HG03432 (cell line): ENCODE measurements at regions not wholly inside any gene's neighbourhood (a gene's known extent, or its start where the extent isn't known, plus 50 kb on each side); places are given as distances from the start of the nearest gene placed in this dataset.

Source experiments
- ATAC-seq: cut with Tn5 transposase; IDR thresholded peaks from one replicate; pipeline ENCODE4 v1.9.1; 2021; ENCODE audit warnings: mild to moderate bottlenecking, moderate library complexity; ENCODE audit not compliant: unreplicated experiment

DNA sequence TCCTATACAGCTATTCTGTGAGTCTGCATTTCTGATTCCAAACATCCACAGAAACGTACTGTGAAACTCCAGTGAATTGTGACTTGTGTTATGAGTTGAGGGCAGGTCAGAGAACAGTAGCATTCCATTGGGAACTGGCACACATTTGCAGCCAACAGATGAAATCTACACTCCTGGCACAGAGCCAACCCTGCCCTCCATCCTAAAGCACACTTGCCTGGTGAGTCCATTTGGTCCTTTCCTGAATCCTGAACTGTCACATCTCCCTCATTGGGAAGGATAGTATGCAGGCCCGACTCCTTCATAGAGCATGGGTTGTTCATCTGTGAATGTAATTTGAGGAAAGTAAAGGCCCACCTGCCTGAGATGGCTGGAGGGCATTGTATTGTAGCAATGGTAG, 314.3 kb upstream of the RASGRP1 start:
- no peak for ATAC-seq

DNA sequence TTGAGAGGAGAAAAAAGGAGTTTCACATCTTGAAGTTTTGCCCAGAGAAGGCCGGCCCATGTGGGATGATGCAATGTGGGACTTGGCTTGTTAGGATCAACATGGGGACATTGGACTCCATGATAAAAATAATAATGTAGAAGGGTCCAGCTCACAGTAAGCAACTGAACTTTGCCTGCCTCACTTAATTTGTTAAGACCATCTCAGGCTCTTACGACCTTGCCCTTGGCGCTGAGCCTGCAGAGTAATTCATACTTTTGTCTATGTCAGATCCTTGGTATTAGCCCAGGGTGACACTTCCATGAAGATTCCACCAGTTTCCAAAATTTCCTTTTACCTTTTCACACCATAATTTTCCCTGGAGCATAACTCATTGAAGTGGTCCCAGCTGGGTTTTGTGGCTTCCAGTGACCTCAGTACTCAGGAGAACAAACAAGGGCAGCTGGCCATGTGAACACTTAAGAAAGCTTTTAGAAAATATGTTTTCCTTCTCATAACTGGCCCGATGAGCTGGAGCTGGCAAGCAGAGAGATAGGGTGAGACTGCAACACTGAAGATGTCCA, 315.4 kb upstream of the RASGRP1 start:
- ATAC-seq = no peak

DNA sequence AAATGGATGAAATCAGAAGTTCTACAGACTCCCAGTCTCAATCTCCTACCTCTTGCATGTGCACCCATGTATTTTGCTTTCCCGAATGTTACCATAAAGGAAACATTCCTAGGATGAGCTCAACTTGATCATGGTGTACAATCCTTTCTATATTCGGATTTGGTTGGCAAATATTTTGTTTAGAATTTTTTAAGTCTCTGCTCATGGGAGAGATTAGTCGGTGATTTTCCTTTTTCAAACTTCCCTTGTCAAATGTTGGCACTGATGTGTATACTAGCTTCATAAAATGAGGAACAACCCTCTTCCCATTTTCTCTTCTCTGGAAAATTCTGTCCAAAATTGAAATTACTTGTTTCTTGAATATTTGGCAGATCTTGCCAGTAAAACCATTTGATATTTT, 317.6 kb upstream of the RASGRP1 start:
- ATAC-seq = no peak

DNA sequence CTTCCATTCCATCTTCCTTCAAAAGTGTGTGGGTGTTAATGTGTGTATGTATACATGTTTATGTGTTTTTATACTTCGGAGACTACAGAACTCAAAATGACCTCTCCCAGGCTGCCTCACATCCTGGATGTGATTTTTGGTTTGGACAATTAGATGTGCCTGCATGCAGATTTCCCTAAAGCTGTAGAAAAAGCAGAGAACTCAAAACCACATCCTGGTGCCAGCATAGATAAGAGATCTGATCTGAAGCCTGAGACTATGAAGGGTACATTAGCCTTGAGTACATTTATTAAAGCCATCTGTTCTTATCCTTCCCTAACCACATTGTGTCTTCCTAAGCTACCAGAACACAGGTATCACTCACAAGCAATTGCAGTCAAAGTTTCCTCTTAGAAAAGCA, 319.4 kb upstream of the RASGRP1 start:
- ATAC-seq = no peak

DNA sequence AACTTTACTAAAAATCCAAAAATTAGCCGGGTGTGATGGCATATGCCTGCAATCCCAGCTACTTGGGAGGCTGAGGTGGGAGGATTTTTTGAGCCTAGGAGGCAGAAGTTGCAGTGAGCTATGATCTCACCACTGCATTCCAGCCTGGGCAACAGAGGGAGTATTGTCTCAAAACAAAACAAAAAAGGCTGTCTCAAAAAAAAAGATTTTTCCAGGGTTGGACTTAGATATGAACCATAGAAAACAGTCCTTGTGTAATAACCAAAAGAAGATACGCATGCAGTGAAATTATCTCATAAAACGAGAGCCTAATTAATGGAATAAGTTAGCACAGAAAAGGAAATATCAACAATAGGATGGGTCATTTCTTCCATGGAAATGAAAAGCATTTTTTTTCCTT, 320.4 kb upstream of the RASGRP1 start:
- ATAC-seq = no peak

DNA sequence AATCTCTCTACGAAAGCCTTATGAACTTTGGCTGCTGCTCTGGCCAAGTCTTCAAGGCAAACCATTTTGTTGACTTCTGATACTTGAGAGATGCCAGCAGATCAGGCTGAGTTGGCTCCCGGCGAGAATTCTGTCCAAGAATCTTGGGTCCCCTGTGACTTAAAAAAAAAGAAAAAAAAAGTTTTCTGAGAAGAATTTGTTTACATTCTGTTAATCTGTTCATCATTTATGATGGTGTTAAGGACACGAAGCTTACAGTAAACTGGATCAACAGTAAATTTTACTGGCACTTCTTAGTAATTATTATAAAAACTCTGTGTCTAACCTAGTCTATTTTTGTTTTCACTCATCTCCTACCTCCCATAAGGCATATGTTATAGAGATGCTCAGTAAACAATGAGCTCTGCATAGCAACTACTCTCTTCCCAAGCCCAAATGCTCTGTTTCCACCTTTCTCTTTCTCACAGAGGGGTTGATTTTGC, 320.9 kb upstream of the RASGRP1 start:
- ATAC-seq = no peak

- ATAC-seq = no peak
Measured at GRCh38 chr15:38886315-38887163, 321.9 kb upstream of the RASGRP1 start.

DNA sequence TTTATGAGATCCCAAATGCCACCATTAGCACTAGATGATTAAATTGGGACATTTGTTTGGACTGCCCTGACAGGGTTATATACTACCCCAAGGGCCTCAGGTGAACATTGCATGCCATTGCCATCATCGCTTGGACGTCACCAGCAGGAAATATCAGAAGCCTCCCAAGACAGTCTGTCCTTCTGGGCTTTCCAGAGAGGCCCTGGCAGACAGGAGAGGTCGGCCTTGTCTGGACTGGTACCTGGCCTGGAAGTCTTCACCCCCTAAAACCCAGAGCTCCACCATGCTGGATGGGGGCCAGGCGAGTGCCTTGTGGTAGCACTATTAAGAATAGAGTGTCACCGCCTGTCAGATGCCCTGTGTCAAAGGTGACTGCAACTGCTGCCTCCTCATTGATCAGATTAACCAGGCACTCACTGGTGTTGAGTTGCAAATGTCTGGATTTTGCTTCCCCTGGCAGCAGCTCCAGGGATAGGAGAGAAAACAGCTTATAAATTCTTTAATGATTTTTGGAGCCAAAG, 324.1 kb upstream of the RASGRP1 start:
- no peak for ATAC-seq

DNA sequence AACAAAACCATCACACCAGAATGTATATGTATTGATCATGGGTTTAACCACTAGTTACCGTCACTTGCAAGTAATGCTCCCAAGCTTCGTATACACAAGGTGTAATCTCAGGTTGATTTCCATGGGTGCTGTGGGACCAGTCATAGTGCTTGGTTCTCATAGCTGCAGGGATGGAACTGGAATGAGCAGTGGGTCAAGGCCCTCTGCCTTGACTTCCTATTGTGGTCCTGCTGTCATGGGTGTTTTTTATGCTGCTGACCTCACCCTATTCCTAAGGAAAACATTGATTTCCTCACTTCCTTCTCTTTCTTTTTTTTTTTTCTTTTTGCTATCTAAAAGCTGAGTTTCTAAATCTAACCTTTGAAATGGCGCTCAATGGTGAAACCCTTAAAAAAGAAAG, 325.6 kb upstream of the RASGRP1 start:
- ATAC-seq = no peak

- no peak for ATAC-seq
Measured at GRCh38 chr15:38893925-38894242, 329.3 kb upstream of the RASGRP1 start.

DNA sequence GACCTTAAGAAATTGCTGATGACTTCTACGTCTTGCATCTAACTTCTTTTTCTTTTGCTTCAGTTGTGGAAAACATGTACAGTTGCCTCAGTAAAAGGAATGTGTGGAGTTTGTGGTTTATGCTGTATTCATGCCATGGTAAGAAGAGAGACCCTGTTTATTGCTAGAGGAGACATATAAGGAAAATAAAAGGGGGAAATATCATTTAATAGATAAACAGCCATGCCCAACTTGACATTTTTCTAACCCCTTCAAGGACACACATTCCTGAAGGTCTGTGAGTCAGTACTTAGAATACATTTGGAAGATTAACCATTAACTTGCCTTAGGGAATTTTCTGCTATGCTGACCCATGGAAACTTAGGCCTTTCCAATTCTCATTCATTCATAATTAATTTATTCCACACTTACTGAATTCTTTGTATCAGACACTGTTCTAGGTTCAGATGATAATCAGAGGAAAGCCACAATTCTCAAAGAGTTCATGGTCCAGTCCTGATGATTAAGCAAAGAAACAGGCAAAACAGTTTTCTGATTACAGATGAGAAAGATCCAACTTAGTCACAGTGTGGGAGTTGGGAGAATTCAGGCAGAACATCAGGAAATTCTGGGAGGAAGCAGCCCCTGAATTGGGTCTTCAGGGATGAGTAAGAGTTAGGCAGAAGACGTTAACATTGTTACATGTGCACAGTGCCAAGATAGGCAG, 329.8 kb upstream of the RASGRP1 start:
- ATAC-seq = no peak

DNA sequence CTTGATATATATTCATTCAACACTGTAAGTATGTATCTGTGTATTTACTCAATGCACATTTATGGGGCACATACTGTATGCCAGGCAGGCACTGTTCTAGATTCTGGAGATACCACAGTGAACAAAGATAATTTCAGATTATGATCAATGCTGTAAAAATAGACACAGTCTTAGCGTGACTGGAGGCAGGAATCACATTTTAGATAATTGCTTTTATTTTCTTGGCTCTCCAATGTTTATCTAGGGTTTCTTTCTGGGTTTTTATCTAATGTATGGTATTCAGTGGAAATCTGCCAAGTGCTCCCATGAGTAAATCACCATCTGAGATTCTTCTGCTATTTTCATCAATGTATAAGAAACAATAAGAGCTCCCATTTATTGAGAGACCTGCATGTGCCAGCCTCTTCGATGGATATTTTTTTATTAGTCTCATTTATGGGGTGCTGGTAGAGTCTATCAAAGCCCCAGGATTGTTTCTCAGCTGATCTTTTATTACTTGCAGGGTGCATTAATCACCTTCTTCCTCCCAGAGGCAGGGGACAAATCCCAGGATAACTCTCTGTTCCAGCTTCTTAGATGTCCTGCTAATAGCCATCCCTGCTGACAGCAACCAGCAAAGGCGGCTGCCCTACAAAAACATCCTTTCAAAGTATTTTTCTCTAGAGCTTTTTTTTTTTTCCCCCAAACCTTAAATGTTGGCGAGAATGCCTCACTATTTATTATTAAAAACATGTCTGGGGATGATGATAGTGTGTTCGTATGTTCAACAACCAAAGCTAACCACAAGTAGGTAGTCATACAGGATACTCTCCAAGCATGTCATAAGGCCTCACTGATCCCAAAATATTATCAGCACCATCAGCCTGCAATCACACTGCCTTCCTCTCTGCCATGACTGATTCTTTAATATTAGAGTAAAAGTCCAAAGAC, 331.0 kb upstream of the RASGRP1 start:
- no peak for ATAC-seq

DNA sequence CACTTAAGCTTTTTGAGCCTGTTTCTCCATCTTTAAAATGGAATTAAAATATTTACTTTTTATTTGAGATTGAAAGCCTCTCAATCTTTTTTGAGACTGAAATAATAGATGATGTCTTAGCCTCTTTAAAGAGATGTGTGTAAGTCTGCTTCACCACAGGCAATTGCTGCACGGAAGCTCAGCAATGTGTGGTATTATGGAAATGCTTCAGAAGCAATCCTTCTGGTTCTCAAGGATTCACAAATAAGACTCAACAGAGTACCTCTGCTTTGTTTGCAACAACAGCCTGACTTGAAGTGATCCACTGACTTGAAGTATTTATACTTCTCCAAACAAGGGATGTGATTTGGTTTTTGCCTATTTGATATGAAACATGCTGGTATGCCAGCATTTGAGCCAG, 332.0 kb upstream of the RASGRP1 start:
- ATAC-seq = no peak

- ATAC-seq = no peak
Measured at GRCh38 chr15:38897551-38897950, 332.9 kb upstream of the RASGRP1 start.

GRCh38 chr15:38898236-38898635, 333.6 kb upstream of the RASGRP1 start:
- ATAC-seq = no peak

DNA sequence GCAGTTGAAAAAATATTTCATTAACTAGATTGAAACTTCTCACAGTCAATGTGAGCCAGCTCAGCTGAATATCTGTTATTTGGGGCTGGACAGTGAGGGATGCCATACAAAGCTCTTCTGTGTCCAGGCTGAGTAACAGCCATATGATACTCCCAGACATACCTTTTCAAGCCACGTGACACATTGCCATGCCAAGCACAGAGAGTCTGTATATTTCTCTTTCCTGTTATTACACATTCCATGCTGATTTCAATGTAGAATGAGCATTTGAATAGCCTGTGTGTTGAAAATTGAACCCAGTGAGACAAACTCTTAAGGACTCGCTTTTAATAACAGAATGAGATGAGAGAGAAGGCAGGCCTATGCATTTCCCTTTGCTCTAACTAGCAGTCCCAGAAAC, 334.7 kb upstream of the RASGRP1 start:
- no peak for ATAC-seq

- no peak for ATAC-seq
Measured at GRCh38 chr15:38904298-38904697, 339.7 kb upstream of the RASGRP1 start.

GRCh38 chr15:38905632-38906031, 341.0 kb upstream of the RASGRP1 start:
- ATAC-seq = no peak

GRCh38 chr15:38920966-38921365, 356.4 kb upstream of the RASGRP1 start:
- ATAC-seq = no peak

GRCh38 chr15:38921471-38921870, 356.9 kb upstream of the RASGRP1 start:
- ATAC-seq = no peak

DNA sequence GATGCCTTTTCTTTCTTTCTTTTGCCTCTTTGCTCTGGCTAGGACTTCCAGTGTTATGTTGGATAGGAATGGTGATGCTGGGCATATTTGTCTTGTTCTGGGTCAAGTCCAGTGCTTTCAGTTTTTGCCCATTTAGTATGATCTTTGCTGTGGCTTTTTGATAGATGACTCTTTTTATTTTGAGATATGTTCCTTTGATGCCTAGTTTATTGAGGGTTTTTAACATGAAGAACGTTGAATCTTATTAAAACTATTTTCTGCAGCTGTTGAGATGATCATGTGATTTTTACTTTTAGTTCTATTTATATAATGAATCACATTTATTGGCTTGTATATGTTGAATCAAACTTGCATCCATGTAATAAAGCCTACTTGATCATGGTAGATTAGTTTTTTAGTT, 363.8 kb upstream of the RASGRP1 start:
- no peak for ATAC-seq
